GM21528 (cell line): ENCODE measurements at regions not wholly inside any gene's neighbourhood (a gene's known extent, or its start where the extent isn't known, plus 50 kb on each side); places are given as distances from the start of the nearest gene placed in this dataset.

Source experiments
- ATAC-seq: cut with Tn5 transposase; IDR thresholded peaks from one replicate; pipeline ENCODE4 v1.9.1; 2021; ENCODE audit warnings: mild to moderate bottlenecking, moderate library complexity; ENCODE audit not compliant: unreplicated experiment, low FRiP score

- ATAC-seq = no peak
Measured at GRCh38 chr4:141571793-141572192, 64.6 kb upstream of the IL15 start.

- no peak for ATAC-seq
Measured at GRCh38 chr4:141573678-141574077, 62.7 kb upstream of the IL15 start.

GRCh38 chr4:141575884-141576283 lies 60.5 kb upstream of the IL15 start:
- ATAC-seq = no peak

GRCh38 chr4:141576585-141577110 lies 59.7 kb upstream of the IL15 start:
- ATAC-seq = no peak

GRCh38 chr4:141578451-141578850 lies 57.9 kb upstream of the IL15 start:
- no peak for ATAC-seq

- no peak for ATAC-seq
Measured at GRCh38 chr4:141580523-141580922, 55.9 kb upstream of the IL15 start.
